Right cardiac atrium (tissue), 5 donors: ENCODE measurements at regions not wholly inside any gene's neighbourhood (a gene's known extent, or its start where the extent isn't known, plus 50 kb on each side); places are given as distances from the start of the nearest gene placed in this dataset.

Experiments used
- ATAC-seq, 2 donors: fragments of 200-7000 bp; cut with Tn5 transposase; one replicate each; pipeline versions ENCODE4 v1.8.0 to v1.9.1; 2020; ENCODE audit warnings: moderate library complexity in 2 of 2, mild to moderate bottlenecking in 1 of 2
- DNase-seq, 3 donors: peaks; one replicate each; pipeline ENCODE4 v3.0.0-alpha.2; 2020
- H3K27ac ChIP-seq: one replicate; pipeline ENCODE4 v1.5.1; 2013; ENCODE audit warnings: mild to moderate bottlenecking, low read length, control low read depth, moderate library complexity
- H3K27me3 ChIP-seq: one replicate; pipeline ENCODE4 v1.6.1; 2013; ENCODE audit not compliant: control insufficient read depth, insufficient read depth
- H3K4me1 ChIP-seq: one replicate; pipeline ENCODE4 v1.6.1; 2013; ENCODE audit warnings: low read length; ENCODE audit not compliant: control insufficient read depth, insufficient read depth
- H3K4me3 ChIP-seq: one replicate; pipeline ENCODE4 v1.5.1; 2013; ENCODE audit warnings: low read length, control low read depth
- H3K9me3 ChIP-seq: one replicate; pipeline ENCODE4 v1.6.1; 2013; ENCODE audit warnings: low read length; ENCODE audit not compliant: control insufficient read depth
- WGBS: extraction: QIAGEN DNeasy Blood & Tissue Kit; methylation state at CpG from one replicate; pipeline ENCODE4 v1.1.7; 2013; 5-methylcytosine and 5-hydroxymethylcytosine counted together
- intact Hi-C, 4 donors: fragments of 100-400 bp; cut with DNase I; formaldehyde crosslinking; loops; one replicate each; pipeline versions ENCODE4 v1.11.0 to v1.14.0; 2022 to 2023
- donor health status: healthy with polysubstance abuse.
- donor health status: DM: no; HTN: yes; CAD: no.
- donor health status: DM: no; HTN: no; CAD: no.
- donor health status: DM: no; HTN: yes; CAD: no; lungs with severe emphysema.
- donor health status: DM: yes; HTN: yes; CAD: no.

GRCh38 chr5:88325868-88326267 is 57.2 kb upstream of the TMEM161B start:
- no peak for ATAC-seq
- intact Hi-C loops, result no loop called here
- Histone ChIP-seq H3K4me3 (no peak overlapping the region), H3K27me3 (no peaks in the 10 kb centered on the region), H3K4me1 (no peaks in the 10 kb centered on the region), H3K9me3 (no peaks in the 10 kb centered on the region), H3K27ac (no peak overlapping the region)
- WGBS, result 82% methylated on average over 4 of the region's 4 CpGs
- no peak for DNase-seq

DNA sequence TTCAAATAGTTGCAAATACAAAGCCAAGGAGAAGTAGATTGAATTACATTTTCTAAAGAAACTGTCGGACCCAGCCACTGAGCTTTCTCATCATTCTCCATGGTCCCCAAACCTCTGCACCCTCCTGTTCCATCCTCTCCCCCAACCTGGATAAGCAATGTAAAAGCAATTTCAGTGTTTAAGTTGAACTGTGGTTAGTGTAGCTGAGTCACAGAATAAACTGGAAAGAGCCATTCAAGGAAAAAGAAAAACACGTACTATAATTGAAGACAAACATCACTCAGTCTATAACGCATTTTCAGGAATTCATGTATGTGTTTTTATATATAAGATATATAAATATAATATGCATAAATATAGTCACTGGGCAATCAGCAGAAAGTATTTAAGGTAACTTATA is 54.1 kb upstream of the TMEM161B start:
- Histone ChIP-seq H3K27ac (no peak overlapping the region), H3K4me1 (no peaks in the 10 kb centered on the region), H3K9me3 (no peaks in the 10 kb centered on the region), H3K4me3 (no peak overlapping the region), H3K27me3 (no peaks in the 10 kb centered on the region)
- no peak for ATAC-seq
- WGBS, result 94% methylated on average over 3 of the region's 3 CpGs
- no peak for DNase-seq
- intact Hi-C loops, result no loop called here
